GM23338 (cell line): ENCODE measurements at regions not wholly inside any gene's neighbourhood (a gene's known extent, or its start where the extent isn't known, plus 50 kb on each side); places are given as distances from the start of the nearest gene placed in this dataset.

ENCODE experiments used
- ATAC-seq: fragments of 200-7000 bp; cut with Tn5 transposase; 3 replicates; pipeline ENCODE4 v1.9.1; 2020
- DNase-seq: peaks from one replicate; pipeline ENCODE4 v3.0.0-alpha.2; 2015; ENCODE audit warnings: low spot score
- H2AFZ ChIP-seq: fragments of 200-600 bp; sonication (generic); 2 replicates; pipeline ENCODE4 v1.8.0; 2016; ENCODE audit warnings: antibody characterized with exemption, mild to moderate bottlenecking, moderate library complexity
- H3F3A ChIP-seq: fragments of 200-600 bp; sonication (generic); replicated peaks from 2 replicates; pipeline ENCODE4 v1.8.0; 2017; ENCODE audit warnings: antibody characterized with exemption, mixed run types, low read depth
- H3K27ac ChIP-seq: fragments of 200-600 bp; sonication (generic); 2 replicates; pipeline ENCODE4 v1.6.1; 2016; ENCODE audit warnings: low read depth
- H3K27me3 ChIP-seq: fragments of 200-600 bp; sonication (generic); 2 replicates; pipeline ENCODE4 v1.8.0; 2016; ENCODE audit warnings: mild to moderate bottlenecking, mixed run types, moderate library complexity; ENCODE audit not compliant: insufficient read depth
- H3K36me3 ChIP-seq: fragments of 200-600 bp; sonication (generic); 2 replicates; pipeline ENCODE4 v1.8.0; 2016; ENCODE audit warnings: mild to moderate bottlenecking; ENCODE audit not compliant: insufficient read depth
- H3K4me1 ChIP-seq: fragments of 200-600 bp; sonication (generic); 2 replicates; pipeline ENCODE4 v1.8.0; 2016; ENCODE audit warnings: mild to moderate bottlenecking, moderate library complexity; ENCODE audit not compliant: insufficient read depth
- H3K4me2 ChIP-seq: fragments of 200-600 bp; sonication (generic); 2 replicates; pipeline ENCODE4 v1.7.1; 2017; ENCODE audit warnings: mixed run types
- H3K4me3 ChIP-seq: fragments of 200-600 bp; sonication (generic); 2 replicates; pipeline ENCODE4 v1.6.1; 2016; ENCODE audit warnings: mixed run types
- H3K79me2 ChIP-seq: fragments of 200-600 bp; sonication (generic); replicated peaks from 2 replicates; pipeline ENCODE4 v1.8.0; 2017; ENCODE audit warnings: mild to moderate bottlenecking; ENCODE audit not compliant: insufficient read depth
- H3K9me2 ChIP-seq: fragments of 200-600 bp; sonication (generic); 2 replicates; pipeline ENCODE4 v1.8.0; 2017; ENCODE audit not compliant: insufficient read depth
- H4K20me1 ChIP-seq: fragments of 200-600 bp; sonication (generic); replicated peaks from 2 replicates; pipeline ENCODE4 v1.8.0; 2017; ENCODE audit warnings: mild to moderate bottlenecking; ENCODE audit not compliant: insufficient read depth
- H3K27ac Mint-ChIP-seq: 2 replicates; pipeline ENCODE4 v1.8.0; 2020; ENCODE audit warnings: inconsistent platforms, mild to moderate bottlenecking, moderate library complexity, mixed read lengths
- H3K27me3 Mint-ChIP-seq: 3 replicates; pipeline ENCODE4 v1.8.0; 2022; ENCODE audit warnings: low read depth, mild to moderate bottlenecking, moderate library complexity, mixed read lengths, inconsistent platforms; ENCODE audit not compliant: insufficient read depth, poor library complexity
- H3K36me3 Mint-ChIP-seq: 3 replicates; pipeline ENCODE4 v1.8.0; 2021; ENCODE audit warnings: low read depth, mild to moderate bottlenecking, inconsistent platforms, moderate library complexity, mixed read lengths
- H3K4me1 Mint-ChIP-seq: 3 replicates; pipeline ENCODE4 v1.8.0; 2020; ENCODE audit warnings: mild to moderate bottlenecking, inconsistent platforms, mixed read lengths
- H3K4me3 Mint-ChIP-seq: 3 replicates; pipeline ENCODE4 v1.8.0; 2021; ENCODE audit warnings: moderate library complexity, mild to moderate bottlenecking, inconsistent platforms, mixed read lengths
- H3K9me3 Mint-ChIP-seq: 3 replicates; pipeline ENCODE4 v1.8.0; 2020; ENCODE audit warnings: moderate library complexity, mild to moderate bottlenecking, inconsistent platforms, mixed read lengths
- ETS1 ChIP-seq: IDR thresholded peaks from 2 replicates; pipeline ENCODE4 v1.6.1; 2016; ENCODE audit warnings: antibody characterized with exemption
- EZH2 ChIP-seq: fragments of 200-600 bp; sonication (generic); IDR thresholded peaks from one replicate; pipeline ENCODE4 v1.8.0; 2017; ENCODE audit warnings: antibody characterized with exemption, mild to moderate bottlenecking, low read depth; ENCODE audit not compliant: unreplicated experiment
- EZH2phosphoT487 ChIP-seq: fragments of 200-600 bp; sonication (generic); IDR thresholded peaks from one replicate; pipeline ENCODE4 v1.8.1; 2018; ENCODE audit warnings: antibody characterized with exemption; ENCODE audit not compliant: unreplicated experiment
- JUNB ChIP-seq: IDR thresholded peaks from one replicate; pipeline ENCODE4 v1.6.1; 2016; ENCODE audit warnings: antibody characterized with exemption; ENCODE audit not compliant: unreplicated experiment
- NANOG ChIP-seq: IDR thresholded peaks from 2 replicates; pipeline ENCODE4 v1.6.1; 2016; ENCODE audit warnings: antibody characterized with exemption, borderline replicate concordance
- POLR2AphosphoS5 ChIP-seq: IDR thresholded peaks from 2 replicates; pipeline ENCODE4 v1.6.1; 2016; ENCODE audit warnings: antibody characterized with exemption, low read depth
- REST ChIP-seq: IDR thresholded peaks from one replicate; pipeline ENCODE4 v1.6.1; 2018; ENCODE audit warnings: antibody characterized with exemption; ENCODE audit not compliant: unreplicated experiment
- ZNF114 ChIP-seq: fragments of 250-450 bp; sonication (Bioruptor Pico); IDR thresholded peaks from 2 replicates; pipeline ENCODE4 v1.5.0; 2020; ENCODE audit warnings: mild to moderate bottlenecking, moderate library complexity
- ZNF331 ChIP-seq: fragments of 250-450 bp; sonication (Bioruptor Pico); IDR thresholded peaks from 2 replicates; pipeline ENCODE4 v1.5.0; 2020; ENCODE audit warnings: low read depth, mild to moderate bottlenecking, moderate library complexity
- ZNF462 ChIP-seq: fragments of 250-450 bp; sonication (Bioruptor Pico); IDR thresholded peaks from 2 replicates; pipeline ENCODE4 v1.5.0; 2020; ENCODE audit warnings: mild to moderate bottlenecking, moderate library complexity

- no peak overlapping the region for H3K4me2 ChIP-seq
- Mint-ChIP-seq H3K36me3 (no peaks in the 10 kb centered on the region), H3K4me1 (peaks cover 4% of the 10 kb centered on the region; the same call in 1 of the 3 replicates), H3K27me3 (no peaks in the 10 kb centered on the region), H3K27ac (no peak overlapping the region), H3K4me3 (no peak overlapping the region), H3K9me3 (no peaks in the 10 kb centered on the region)
- no peaks in the 10 kb centered on the region for H3K36me3 ChIP-seq
- ATAC-seq: no peak
- DNase-seq: no peak
- no peak overlapping the region for H2AFZ ChIP-seq
- no peaks in the 10 kb centered on the region for H4K20me1 ChIP-seq
- H3K27ac ChIP-seq: no peak overlapping the region
- no peaks in the 10 kb centered on the region for H3F3A ChIP-seq
- H3K4me1 ChIP-seq: no peaks in the 10 kb centered on the region
- no peaks in the 10 kb centered on the region for H3K9me2 ChIP-seq
- TF ChIP-seq ZNF114 (CRISPR knock-in tag): no peak
- H3K79me2 ChIP-seq: no peaks in the 10 kb centered on the region
- no peak overlapping the region for H3K4me3 ChIP-seq
- H3K27me3 ChIP-seq: no peaks in the 10 kb centered on the region
Measured at GRCh38 chr6:121961619-121962125, 437.8 kb upstream of the HSF2 start.

GRCh38 chr6:121963826-121964225 is 435.6 kb upstream of the HSF2 start:
- Histone ChIP-seq H2AFZ (no peak overlapping the region), H3K27ac (no peak overlapping the region), H3K79me2 (no peaks in the 10 kb centered on the region), H3K27me3 (no peaks in the 10 kb centered on the region), H3F3A (no peaks in the 10 kb centered on the region), H3K9me2 (no peaks in the 10 kb centered on the region), H4K20me1 (no peaks in the 10 kb centered on the region), H3K4me2 (no peak overlapping the region), H3K4me3 (no peak overlapping the region), H3K36me3 (no peaks in the 10 kb centered on the region), H3K4me1 (no peaks in the 10 kb centered on the region)
- ATAC-seq: no peak
- H3K27ac Mint-ChIP-seq: no peak overlapping the region
- H3K36me3 Mint-ChIP-seq: no peaks in the 10 kb centered on the region
- DNase-seq: no peak
- H3K4me3 Mint-ChIP-seq: no peak overlapping the region
- H3K4me1 Mint-ChIP-seq: peaks cover 4% of the 10 kb centered on the region; the same call in 1 of the 3 replicates
- H3K27me3 Mint-ChIP-seq: no peaks in the 10 kb centered on the region
- H3K9me3 Mint-ChIP-seq: no peaks in the 10 kb centered on the region
- TF ChIP-seq POLR2AphosphoS5 (no peak), ZNF114 (CRISPR knock-in tag) (no peak), JUNB (no peak), NANOG (no peak), ETS1 (no peak), EZH2 (no peak), ZNF462 (CRISPR knock-in tag) (no peak), REST (no peak), ZNF331 (CRISPR knock-in tag) (no peak), EZH2phosphoT487 (no peak)
